Liver (tissue), 8 donors: ENCODE measurements at regions not wholly inside any gene's neighbourhood (a gene's known extent, or its start where the extent isn't known, plus 50 kb on each side); places are given as distances from the start of the nearest gene placed in this dataset.

Experiments used
- DNase-seq: peaks from one replicate; pipeline ENCODE4 v3.0.0-alpha.2; 2017; ENCODE audit warnings: low spot score
- H3K27ac ChIP-seq, 2 donors: one replicate each; pipeline ENCODE4 v1.7.0; 2013; ENCODE audit warnings: inconsistent platforms in 2 of 2, low read length in 2 of 2, control low read depth in 1 of 2, low read depth in 1 of 2, mild to moderate bottlenecking in 1 of 2
- H3K27me3 ChIP-seq, 4 donors: one replicate each; pipeline versions ENCODE4 v1.6.1 to v1.7.0; 2013; ENCODE audit warnings: low read length in 3 of 4, inconsistent platforms in 1 of 4, mild to moderate bottlenecking in 1 of 4, moderate library complexity in 1 of 4; ENCODE audit not compliant: control insufficient read depth in 4 of 4, insufficient read depth in 4 of 4
- H3K36me3 ChIP-seq, 4 donors: one replicate each; pipeline versions ENCODE4 v1.6.1 to v1.7.0; 2013; ENCODE audit warnings: low read length in 3 of 4, mild to moderate bottlenecking in 3 of 4, low read depth in 1 of 4, moderate library complexity in 1 of 4; ENCODE audit not compliant: control insufficient read depth in 4 of 4, insufficient read depth in 3 of 4
- H3K4me1 ChIP-seq, 4 donors: one replicate each; pipeline versions ENCODE4 v1.6.1 to v1.7.0; 2013; ENCODE audit warnings: low read length in 3 of 4, mild to moderate bottlenecking in 3 of 4, moderate library complexity in 1 of 4; ENCODE audit not compliant: control insufficient read depth in 4 of 4, insufficient read depth in 4 of 4
- H3K4me3 ChIP-seq, 3 donors: one replicate each; pipeline versions ENCODE4 v1.6.1 to v1.7.0; 2013; ENCODE audit warnings: low read length in 3 of 3, control low read depth in 1 of 3, low read depth in 1 of 3, mild to moderate bottlenecking in 1 of 3
- H3K9ac ChIP-seq, 2 donors: one replicate each; pipeline ENCODE4 v1.7.0; 2013; ENCODE audit warnings: low read length in 2 of 2, mild to moderate bottlenecking in 2 of 2, moderate library complexity in 2 of 2, control low read depth in 1 of 2, low read depth in 1 of 2
- H3K9me3 ChIP-seq, 4 donors: one replicate each; pipeline versions ENCODE4 v1.6.1 to v1.7.0; 2013; ENCODE audit warnings: low read length in 3 of 4; ENCODE audit not compliant: control insufficient read depth in 4 of 4
- ATF3 ChIP-seq: IDR thresholded peaks from 2 replicates; pipeline ENCODE4 v1.6.1; 2016; ENCODE audit warnings: antibody characterized with exemption
- CTCF ChIP-seq: fragments of 150-350 bp; IDR thresholded peaks from 2 replicates; pipeline ENCODE4 v1.5.1; 2017; ENCODE audit warnings: improper control_type of control experiment, low read depth, low read length; ENCODE audit not compliant: missing input control
- EGR1 ChIP-seq, 2 donors: IDR thresholded peaks; 2 replicates each; pipeline ENCODE4 v1.6.1; 2016 to 2018; ENCODE audit warnings: antibody characterized with exemption in 2 of 2, low read depth in 2 of 2
- FOXA1 ChIP-seq: IDR thresholded peaks from 2 replicates; pipeline ENCODE4 v1.6.1; 2016; ENCODE audit warnings: antibody characterized with exemption
- GABPA ChIP-seq, 2 donors: IDR thresholded peaks in 1 of 2; conservative IDR thresholded peaks in 1 of 2; 2 replicates each; pipeline ENCODE4 v1.6.1; 2016; ENCODE audit warnings: antibody characterized with exemption in 2 of 2, mild to moderate bottlenecking in 1 of 2, moderate library complexity in 1 of 2
- HNF4A ChIP-seq, 2 donors: conservative IDR thresholded peaks; 2 replicates each; pipeline ENCODE4 v1.6.1; 2016; ENCODE audit warnings: antibody characterized with exemption in 2 of 2, mild to moderate bottlenecking in 2 of 2
- JUND ChIP-seq, 2 donors: IDR thresholded peaks; 2 replicates each; pipeline ENCODE4 v1.6.1; 2016; ENCODE audit warnings: antibody characterized with exemption in 2 of 2
- MAX ChIP-seq: IDR thresholded peaks from 2 replicates; pipeline ENCODE4 v1.6.1; 2016; ENCODE audit warnings: antibody characterized with exemption
- NR2F2 ChIP-seq: IDR thresholded peaks from 2 replicates; pipeline ENCODE4 v1.6.1; 2016; ENCODE audit warnings: antibody characterized with exemption
- RAD21 ChIP-seq, 2 donors: IDR thresholded peaks; 2 replicates each; pipeline ENCODE4 v1.6.1; 2016; ENCODE audit warnings: antibody characterized with exemption in 2 of 2, mild to moderate bottlenecking in 2 of 2
- REST ChIP-seq: IDR thresholded peaks from 2 replicates; pipeline ENCODE4 v1.6.1; 2016; ENCODE audit warnings: antibody characterized with exemption, mild to moderate bottlenecking
- RXRA ChIP-seq, 2 donors: IDR thresholded peaks; 2 replicates each; pipeline ENCODE4 v1.6.1; 2017 to 2018; ENCODE audit warnings: antibody characterized with exemption in 2 of 2, mild to moderate bottlenecking in 1 of 2
- SP1 ChIP-seq: IDR thresholded peaks from 2 replicates; pipeline ENCODE4 v1.6.1; 2018; ENCODE audit warnings: antibody characterized with exemption, mild to moderate bottlenecking
- TAF1 ChIP-seq: conservative IDR thresholded peaks from 2 replicates; pipeline ENCODE4 v1.6.1; 2016; ENCODE audit warnings: antibody characterized with exemption, mild to moderate bottlenecking
- YY1 ChIP-seq: IDR thresholded peaks from 2 replicates; pipeline ENCODE4 v1.6.1; 2016; ENCODE audit warnings: antibody characterized with exemption, mild to moderate bottlenecking
- ZBTB33 ChIP-seq: IDR thresholded peaks from 2 replicates; pipeline ENCODE4 v1.6.1; 2016; ENCODE audit warnings: antibody characterized with exemption
- WGBS: extraction: QIAGEN DNeasy Blood & Tissue Kit; methylation state at CpG from one replicate; pipeline ENCODE4 v1.1.7; 2013; 5-methylcytosine and 5-hydroxymethylcytosine counted together
- donor health status: healthy.
- donor health status: healthy.
- donor health status: healthy.
- donor health status: healthy.
- donor health status: healthy.

- Histone ChIP-seq H3K36me3 (no peaks in the 10 kb centered on the region), H3K4me3 (no peak overlapping the region), H3K9ac (no peak overlapping the region), H3K4me1 (no peaks in the 10 kb centered on the region), H3K27ac (no peak overlapping the region), H3K9me3 (no peaks in the 10 kb centered on the region), H3K27me3 (no peaks in the 10 kb centered on the region)
- no peak for DNase-seq
- TF ChIP-seq MAX (no peak), YY1 (no peak), RXRA (IDR thresholded peaks at IDR 0.05) (no peak), ZBTB33 (no peak), FOXA1 (no peak), TAF1 (no peak), EGR1 (IDR thresholded peaks at IDR 0.05; ENCODE audit: low read depth in 2 of 2) (no peak), HNF4A (conservative IDR thresholded peaks at IDR 0.05) (no peak), JUND (IDR thresholded peaks at IDR 0.05) (no peak), ATF3 (no peak), RAD21 (IDR thresholded peaks at IDR 0.05) (no peak), CTCF (no peak), REST (no peak), GABPA (IDR thresholded peaks at IDR 0.05 in 1 of 2, conservative IDR thresholded peaks at IDR 0.05 in 1 of 2) (no peak)
Measured at GRCh38 chr4:34649716-34650115, 1594.6 kb downstream of the ARAP2 start.

- 83% methylated on average over 5 of the region's 5 CpGs for WGBS
- H3K36me3 ChIP-seq: no peaks in the 10 kb centered on the region
Measured at GRCh38 chr4:34664051-34664450, 1580.3 kb downstream of the ARAP2 start.

More at GRCh38 chr4:34664051-34664450, 1580.3 kb downstream of the ARAP2 start:
- H3K4me3 ChIP-seq: no peak overlapping the region
- no peak overlapping the region for H3K9ac ChIP-seq
- no peak overlapping the region for H3K27ac ChIP-seq
- TF ChIP-seq YY1 (no peak), GABPA (IDR thresholded peaks at IDR 0.05 in 1 of 2, conservative IDR thresholded peaks at IDR 0.05 in 1 of 2) (no peak), SP1 (no peak), NR2F2 (no peak)
- no peak for DNase-seq
- no peaks in the 10 kb centered on the region for H3K4me1 ChIP-seq
- no peaks in the 10 kb centered on the region for H3K9me3 ChIP-seq
- no peaks in the 10 kb centered on the region for H3K27me3 ChIP-seq
